HCT116 (cell line): ENCODE measurements at regions not wholly inside any gene's neighbourhood (a gene's known extent, or its start where the extent isn't known, plus 50 kb on each side); places are given as distances from the start of the nearest gene placed in this dataset.

ENCODE experiments used
- ATAC-seq: fragments of 200-7000 bp; cut with Tn5 transposase; 2 replicates; pipeline ENCODE4 v1.9.1; 2020; ENCODE audit warnings: mild to moderate bottlenecking, moderate library complexity
- BruUV-seq: library from RNA; stranded (reverse); fragments of 400-500 nt; replicated peaks from 2 replicates; lab custom pipeline; 2021; lab: Mats Ljungman, UMichigan
- CTCF ChIA-PET: fragments of 300-600 bp; sonication (Branson Sonifier 250); formaldehyde crosslinking; loops from one replicate; lab custom pipeline; 2021; ENCODE audit warnings: antibody characterized with exemption; lab: Charles Lee
- POLR2A ChIA-PET: fragments of 300-600, 350-600 bp; sonication (Branson Sonifier 250); formaldehyde crosslinking; loops from one replicate; lab custom pipeline; 2021; ENCODE audit warnings: antibody characterized with exemption; lab: Charles Lee
- RAD21 ChIA-PET, 2 experiments: fragments of 300-600 bp; sonication (Branson Sonifier 250); formaldehyde crosslinking; loops; one replicate each; lab custom pipeline; 2023; ENCODE audit warnings: low total read pairs in 2 of 2; ENCODE audit not compliant: uncharacterized antibody in 2 of 2, unreplicated experiment in 2 of 2, low non-redundant PET in 1 of 2; lab: Charles Lee
- DNase-seq: peaks from one replicate; pipeline ENCODE4 v3.0.0-alpha.2; 2010; ENCODE audit warnings: low read depth, low spot score
- H2AFZ ChIP-seq: fragments of 200-600 bp; shearing (Covaris generic), sonication (generic); 2 replicates; pipeline ENCODE4 v1.6.1; 2017; ENCODE audit warnings: low read depth, mixed run types, mixed read lengths, antibody characterized with exemption, low read length; ENCODE audit not compliant: poor library complexity, severe bottlenecking
- H3K27ac ChIP-seq: 2 replicates; pipeline ENCODE4 v1.5.1; 2012; ENCODE audit warnings: low read depth, low read length
- H3K27me3 ChIP-seq: fragments of 200-600 bp; sonication (generic); 2 replicates; pipeline ENCODE4 v1.6.1; 2016; ENCODE audit warnings: mixed run types, low read length, mixed read lengths; ENCODE audit not compliant: insufficient read depth
- H3K36me3 ChIP-seq, 2 experiments: fragments of 200-500 bp in 1 of 2; fragments of 200-600 bp in 1 of 2; sonication (Bioruptor generic) in 1 of 2; sonication (generic) in 1 of 2; 2 replicates each; pipeline versions ENCODE4 v1.5.1 to v1.6.1; 2014 to 2016; ENCODE audit warnings: low read length in 2 of 2, inconsistent platforms in 1 of 2, mixed read lengths in 1 of 2, mixed run types in 1 of 2; ENCODE audit not compliant: insufficient read depth in 2 of 2, control insufficient read depth in 1 of 2
- H3K4me1 ChIP-seq, 2 experiments: fragments of 200-600 bp in 1 of 2; sonication (generic) in 1 of 2; 2 replicates each; pipeline versions ENCODE4 v1.5.1 to v1.6.1; 2012 to 2017; ENCODE audit warnings: low read length in 2 of 2, inconsistent platforms in 1 of 2, mild to moderate bottlenecking in 1 of 2, mixed read lengths in 1 of 2, mixed run types in 1 of 2, moderate library complexity in 1 of 2; ENCODE audit not compliant: insufficient read depth in 2 of 2, control insufficient read depth in 1 of 2
- H3K4me2 ChIP-seq: fragments of 200-600 bp; sonication (generic); 2 replicates; pipeline ENCODE4 v1.6.1; 2017; ENCODE audit warnings: mixed run types, low read length, mixed read lengths
- H3K4me3 ChIP-seq, 2 experiments: fragments of 200-600 bp in 1 of 2; sonication (generic) in 1 of 2; replicated peaks in 1 of 2; 2 replicates each; pipeline ENCODE4 v1.5.1; 2011 to 2016; ENCODE audit warnings: low read length in 2 of 2, control low read depth in 1 of 2, low read depth in 1 of 2, mild to moderate bottlenecking in 1 of 2, mixed read lengths in 1 of 2, mixed run types in 1 of 2
- H3K79me2 ChIP-seq: fragments of 200-600 bp; sonication (generic); 2 replicates; pipeline ENCODE4 v1.6.1; 2017; ENCODE audit warnings: mild to moderate bottlenecking, mixed run types, low read length, moderate library complexity, mixed read lengths; ENCODE audit not compliant: insufficient read depth
- H3K9ac ChIP-seq: fragments of 200-600 bp; sonication (generic); 2 replicates; pipeline ENCODE4 v1.6.1; 2016; ENCODE audit warnings: low read length, mixed read lengths
- H3K9me2 ChIP-seq: fragments of 200-600 bp; sonication (generic), shearing (Covaris generic); 2 replicates; pipeline ENCODE4 v1.6.1; 2017; ENCODE audit warnings: mixed run types, mild to moderate bottlenecking, moderate library complexity; ENCODE audit not compliant: insufficient read depth
- H3K9me3 ChIP-seq, 2 experiments: fragments of 200-500 bp in 1 of 2; fragments of 200-600 bp in 1 of 2; sonication (Bioruptor generic) in 1 of 2; sonication (generic) in 1 of 2; 2 replicates each; pipeline ENCODE4 v1.6.1; 2014 to 2017; ENCODE audit warnings: low read length in 2 of 2, mixed read lengths in 2 of 2, inconsistent platforms in 1 of 2, low read depth in 1 of 2, mild to moderate bottlenecking in 1 of 2, mixed run types in 1 of 2, moderate library complexity in 1 of 2; ENCODE audit not compliant: control insufficient read depth in 1 of 2, insufficient read depth in 1 of 2
- H4K20me1 ChIP-seq: fragments of 200-600 bp; sonication (generic), shearing (Covaris generic); 2 replicates; pipeline ENCODE4 v1.6.1; 2017; ENCODE audit warnings: mixed run types, mild to moderate bottlenecking, moderate library complexity; ENCODE audit not compliant: insufficient read depth
- CBX3 ChIP-seq: IDR thresholded peaks from 2 replicates; pipeline ENCODE4 v1.6.1; 2012; ENCODE audit warnings: low read depth
- EGR1 ChIP-seq: IDR thresholded peaks from 2 replicates; pipeline ENCODE4 v1.6.1; 2012; ENCODE audit warnings: low read depth
- ELF1 ChIP-seq: IDR thresholded peaks from 2 replicates; pipeline ENCODE4 v1.6.1; 2012; ENCODE audit warnings: low read depth, borderline replicate concordance
- EZH2phosphoT487 ChIP-seq: fragments of 200-600 bp; IDR thresholded peaks from 2 replicates; pipeline ENCODE4 v1.6.1; 2018; ENCODE audit warnings: antibody characterized with exemption, borderline replicate concordance
- FOSL1 ChIP-seq: IDR thresholded peaks from 2 replicates; pipeline ENCODE4 v1.6.1; 2012; ENCODE audit warnings: low read depth
- JUND ChIP-seq: IDR thresholded peaks from 2 replicates; pipeline ENCODE4 v1.6.1; 2012
- POLR2A ChIP-seq: IDR thresholded peaks from 2 replicates; pipeline ENCODE4 v1.7.0; 2011; ENCODE audit warnings: borderline replicate concordance; ENCODE audit not compliant: insufficient read depth, insufficient read length; ENCODE audit errors: extremely low read depth
- RAD21 ChIP-seq: IDR thresholded peaks from 2 replicates; pipeline ENCODE4 v1.6.1; 2012; ENCODE audit warnings: low read depth, mild to moderate bottlenecking
- SIN3A ChIP-seq: IDR thresholded peaks from 2 replicates; pipeline ENCODE4 v1.6.1; 2012; ENCODE audit warnings: low read depth
- SRF ChIP-seq: IDR thresholded peaks from 2 replicates; pipeline ENCODE4 v1.6.1; 2012; ENCODE audit warnings: low read depth
- ZFX ChIP-seq: fragments of 450-650 bp; IDR thresholded peaks from 2 replicates; pipeline ENCODE4 v1.6.1; 2017
- intact Hi-C: fragments of 100-400 bp; cut with micrococcal nuclease; formaldehyde crosslinking; loops from 2 replicates; pipeline ENCODE4 v1.10.0; 2022
- TF ChIP-seq, protein P1 (sequence below): IDR thresholded peaks from 2 replicates; pipeline ENCODE4 v1.6.1; 2012
- TF ChIP-seq, protein P2 (sequence below), 3 experiments: fragments of 200-600 bp in 1 of 3; sonication (generic) in 1 of 3; IDR thresholded peaks in 2 of 3; conservative IDR thresholded peaks in 1 of 3; 2 replicates each; pipeline ENCODE4 v1.5.1; 2012 to 2017; ENCODE audit warnings: low read depth in 2 of 3, low read length in 2 of 3, antibody characterized with exemption in 1 of 3, borderline replicate concordance in 1 of 3, control low read depth in 1 of 3, mild to moderate bottlenecking in 1 of 3, mixed read lengths in 1 of 3, mixed run types in 1 of 3, moderate library complexity in 1 of 3; ENCODE audit not compliant: insufficient read depth in 1 of 3

DNA sequence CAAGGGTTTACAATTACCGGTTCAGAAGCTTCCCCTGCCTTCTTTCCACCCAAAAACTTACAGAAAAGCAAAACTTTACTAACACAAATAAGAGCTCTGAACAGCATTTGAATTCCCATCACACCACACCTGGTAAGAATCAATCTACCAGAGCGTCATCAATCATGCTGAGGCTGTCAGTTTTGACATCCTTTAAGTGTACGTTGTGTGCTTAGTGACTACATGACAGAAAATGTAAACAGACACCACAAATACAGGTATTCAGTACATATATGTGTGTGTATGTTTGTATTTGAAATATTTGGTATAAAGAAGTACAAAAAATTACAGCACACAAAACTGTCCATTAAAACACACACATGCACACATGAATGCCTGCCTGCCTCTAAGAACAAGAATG is 523.5 kb downstream of the TMEM182 start:
- Histone ChIP-seq H3K4me2 (no peak overlapping the region), H3K27ac (no peak overlapping the region), H3K79me2 (no peaks in the 10 kb centered on the region), H3K4me1 (no peaks in the 10 kb centered on the region), H3K9me2 (no peaks in the 10 kb centered on the region), H4K20me1 (no peaks in the 10 kb centered on the region), H3K36me3 (no peaks in the 10 kb centered on the region), H3K9ac (no peak overlapping the region), H3K27me3 (no peaks in the 10 kb centered on the region), H2AFZ (no peak overlapping the region), H3K4me3 (no peak overlapping the region), H3K9me3 (peaks cover 0 to 16% of the 10 kb centered on the region in 2 experiments; a peak in 2 of 4 replicates)
- intact Hi-C loops, result no loop called here
- CTCF ChIA-PET, result no interaction called here
- ATAC-seq, result no peak
- DNase-seq, result no peak
- RAD21 ChIA-PET, result no interaction called here
- POLR2A ChIA-PET, result no interaction called here
- TF ChIP-seq EZH2phosphoT487, result no peak
- TF ChIP-seq, protein P1, sequence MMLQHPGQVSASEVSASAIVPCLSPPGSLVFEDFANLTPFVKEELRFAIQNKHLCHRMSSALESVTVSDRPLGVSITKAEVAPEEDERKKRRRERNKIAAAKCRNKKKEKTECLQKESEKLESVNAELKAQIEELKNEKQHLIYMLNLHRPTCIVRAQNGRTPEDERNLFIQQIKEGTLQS, result no peak
- no peak for TF ChIP-seq CBX3
- no peak for TF ChIP-seq EGR1
- TF ChIP-seq, protein P2, sequence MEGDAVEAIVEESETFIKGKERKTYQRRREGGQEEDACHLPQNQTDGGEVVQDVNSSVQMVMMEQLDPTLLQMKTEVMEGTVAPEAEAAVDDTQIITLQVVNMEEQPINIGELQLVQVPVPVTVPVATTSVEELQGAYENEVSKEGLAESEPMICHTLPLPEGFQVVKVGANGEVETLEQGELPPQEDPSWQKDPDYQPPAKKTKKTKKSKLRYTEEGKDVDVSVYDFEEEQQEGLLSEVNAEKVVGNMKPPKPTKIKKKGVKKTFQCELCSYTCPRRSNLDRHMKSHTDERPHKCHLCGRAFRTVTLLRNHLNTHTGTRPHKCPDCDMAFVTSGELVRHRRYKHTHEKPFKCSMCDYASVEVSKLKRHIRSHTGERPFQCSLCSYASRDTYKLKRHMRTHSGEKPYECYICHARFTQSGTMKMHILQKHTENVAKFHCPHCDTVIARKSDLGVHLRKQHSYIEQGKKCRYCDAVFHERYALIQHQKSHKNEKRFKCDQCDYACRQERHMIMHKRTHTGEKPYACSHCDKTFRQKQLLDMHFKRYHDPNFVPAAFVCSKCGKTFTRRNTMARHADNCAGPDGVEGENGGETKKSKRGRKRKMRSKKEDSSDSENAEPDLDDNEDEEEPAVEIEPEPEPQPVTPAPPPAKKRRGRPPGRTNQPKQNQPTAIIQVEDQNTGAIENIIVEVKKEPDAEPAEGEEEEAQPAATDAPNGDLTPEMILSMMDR (IDR thresholded peaks at IDR 0.05 in 2 of 3, conservative IDR thresholded peaks at IDR 0.05 in 1 of 3; ENCODE audit: borderline replicate concordance in 1 of 3, insufficient read depth in 1 of 3, low read depth in 2 of 3, low read length in 2 of 3), result no peak
- TF ChIP-seq JUND, result no peak
- TF ChIP-seq ELF1, result no peak
- no peak for TF ChIP-seq RAD21
- no peak for TF ChIP-seq ZFX
- no peak for TF ChIP-seq SRF
- no peak for TF ChIP-seq POLR2A
- TF ChIP-seq SIN3A, result no peak
- TF ChIP-seq FOSL1, result no peak
- BruUV-seq, result no TSS peak
